Neuronal stem cell (in vitro differentiated cells): ENCODE measurements at regions not wholly inside any gene's neighbourhood (a gene's known extent, or its start where the extent isn't known, plus 50 kb on each side); places are given as distances from the start of the nearest gene placed in this dataset.

Experiments used
- DNase-seq: peaks from one replicate; pipeline ENCODE4 v3.0.0-alpha.2; 2013; ENCODE audit warnings: low spot score
- H2AFZ ChIP-seq: one replicate; pipeline ENCODE4 v1.6.1; 2013; ENCODE audit warnings: mild to moderate bottlenecking, low read length, inconsistent platforms
- H2AK5ac ChIP-seq: 2 replicates; pipeline ENCODE4 v1.6.1; 2013; ENCODE audit warnings: low read depth, mild to moderate bottlenecking, inconsistent platforms, low read length, moderate library complexity, mixed read lengths
- H2BK120ac ChIP-seq: 2 replicates; pipeline ENCODE4 v1.6.1; 2013; ENCODE audit warnings: low read depth, mild to moderate bottlenecking, inconsistent platforms, low read length, moderate library complexity, mixed read lengths
- H2BK12ac ChIP-seq: one replicate; pipeline ENCODE4 v1.6.1; 2013; ENCODE audit warnings: low read length, inconsistent platforms
- H2BK15ac ChIP-seq: 2 replicates; pipeline ENCODE4 v1.6.1; 2013; ENCODE audit warnings: mild to moderate bottlenecking, low read length, inconsistent platforms, mixed read lengths
- H2BK5ac ChIP-seq: one replicate; pipeline ENCODE4 v1.6.1; 2013; ENCODE audit warnings: inconsistent platforms, mild to moderate bottlenecking, low read length, moderate library complexity
- H3K14ac ChIP-seq: one replicate; pipeline ENCODE4 v1.6.1; 2013; ENCODE audit warnings: low read length, inconsistent platforms
- H3K18ac ChIP-seq: 2 replicates; pipeline ENCODE4 v1.6.1; 2013; ENCODE audit warnings: low read length, inconsistent platforms
- H3K23ac ChIP-seq: 2 replicates; pipeline ENCODE4 v1.6.1; 2013; ENCODE audit warnings: low read depth, mild to moderate bottlenecking, mixed read lengths, low read length, inconsistent platforms; ENCODE audit not compliant: poor library complexity
- H3K27ac ChIP-seq: replicated peaks from 3 replicates; pipeline ENCODE4 v1.5.1; 2013; ENCODE audit warnings: low read length, inconsistent platforms
- H3K27me3 ChIP-seq, 3 experiments: 2 replicates each; pipeline ENCODE4 v1.6.1; 2013; ENCODE audit warnings: low read length in 3 of 3, mild to moderate bottlenecking in 2 of 3, inconsistent platforms in 1 of 3, low read depth in 1 of 3, mixed read lengths in 1 of 3, moderate library complexity in 1 of 3; ENCODE audit not compliant: control insufficient read depth in 3 of 3, insufficient read depth in 3 of 3
- H3K36me3 ChIP-seq, 2 donors: replicated peaks in 1 of 2; 2 replicates each; pipeline ENCODE4 v1.6.1; 2013; ENCODE audit warnings: low read length in 2 of 2; ENCODE audit not compliant: control insufficient read depth in 2 of 2, insufficient read depth in 2 of 2
- H3K4ac ChIP-seq: 2 replicates; pipeline ENCODE4 v1.6.1; 2013; ENCODE audit warnings: inconsistent platforms, mild to moderate bottlenecking, low read length, moderate library complexity
- H3K4me1 ChIP-seq, 2 donors: 1 replicate in 1 of 2; 2 replicates in 1 of 2; pipeline ENCODE4 v1.6.1; 2013; ENCODE audit warnings: low read length in 2 of 2, low read depth in 1 of 2; ENCODE audit not compliant: control insufficient read depth in 2 of 2, insufficient read depth in 1 of 2
- H3K4me2 ChIP-seq: one replicate; pipeline ENCODE4 v1.6.1; 2013; ENCODE audit warnings: mild to moderate bottlenecking, low read length, inconsistent platforms; ENCODE audit not compliant: insufficient read depth, poor library complexity, severe bottlenecking
- H3K4me3 ChIP-seq, 2 donors: 2 replicates each; pipeline ENCODE4 v1.5.1; 2013; ENCODE audit warnings: low read length in 2 of 2, mild to moderate bottlenecking in 2 of 2, inconsistent platforms in 1 of 2, moderate library complexity in 1 of 2
- H3K79me1 ChIP-seq: one replicate; pipeline ENCODE4 v1.6.1; 2013; ENCODE audit warnings: low read depth, mild to moderate bottlenecking, inconsistent platforms, low read length, moderate library complexity
- H3K9ac ChIP-seq: one replicate; pipeline ENCODE4 v1.6.1; 2013; ENCODE audit warnings: mild to moderate bottlenecking, low read depth, low read length, inconsistent platforms; ENCODE audit not compliant: poor library complexity
- H3K9me3 ChIP-seq, 2 donors: replicated peaks in 1 of 2; 2 replicates each; pipeline versions ENCODE3 to v1.6.1; 2013; ENCODE audit warnings: low read length in 2 of 2, mild to moderate bottlenecking in 2 of 2, inconsistent platforms in 1 of 2, low read depth in 1 of 2, mixed read lengths in 1 of 2, moderate library complexity in 1 of 2; ENCODE audit not compliant: control insufficient read depth in 2 of 2, insufficient read depth in 1 of 2
- H4K8ac ChIP-seq: one replicate; pipeline ENCODE4 v1.6.1; 2013; ENCODE audit warnings: low read depth, mild to moderate bottlenecking, inconsistent platforms, low read length, moderate library complexity
- H4K91ac ChIP-seq: one replicate; pipeline ENCODE4 v1.6.1; 2013; ENCODE audit warnings: low read length, low read depth, mild to moderate bottlenecking, inconsistent platforms; ENCODE audit not compliant: poor library complexity
- WGBS, 2 donors: extraction: QIAGEN DNeasy Blood & Tissue Kit; methylation state at CpG; one replicate each; pipeline ENCODE4 v1.1.7; 2013; ENCODE audit warnings: missing lambda C conversion rate in 2 of 2, mixed read lengths in 1 of 2; ENCODE audit not compliant: insufficient read length in 2 of 2, insufficient replicate concordance in 1 of 2; ENCODE audit errors: extremely low coverage in 2 of 2; 5-methylcytosine and 5-hydroxymethylcytosine counted together

DNA sequence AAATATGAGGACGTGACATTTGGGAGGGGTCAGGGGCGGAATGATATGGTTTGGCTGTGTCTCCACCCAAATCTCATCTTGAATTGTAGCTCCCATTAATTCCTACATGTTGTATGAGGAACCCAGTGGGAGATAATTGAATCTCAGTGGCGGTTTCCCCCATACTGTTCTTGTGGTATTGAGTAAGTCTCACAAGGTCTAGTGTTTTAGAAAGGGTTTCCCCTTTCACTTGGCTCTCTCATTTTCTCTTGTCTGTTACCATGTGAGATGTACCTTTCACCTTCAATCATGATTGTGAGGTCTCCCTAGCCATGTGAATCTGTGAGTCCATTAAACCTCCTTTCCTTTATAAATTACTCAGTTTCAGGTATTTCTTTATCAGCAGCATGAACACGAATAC is 663.6 kb upstream of the CHRM3 start:
- DNase-seq: no peak
- no peak overlapping the region for H2BK120ac ChIP-seq
- H3K9ac ChIP-seq: no peak overlapping the region
- H3K27me3 ChIP-seq: no peaks in the 10 kb centered on the region
- H3K27ac ChIP-seq: no peak overlapping the region
- no peak overlapping the region for H3K4me3 ChIP-seq
- no peak overlapping the region for H3K23ac ChIP-seq
- no CpG with 5 or more reads among the region's 4 CpGs for WGBS, 2 donors
- H2AK5ac ChIP-seq: no peak overlapping the region
- no peaks in the 10 kb centered on the region for H3K36me3 ChIP-seq
- H3K18ac ChIP-seq: no peak overlapping the region
- H2BK5ac ChIP-seq: no peak overlapping the region
- H2BK15ac ChIP-seq: no peak overlapping the region
- no peaks in the 10 kb centered on the region for H3K4me1 ChIP-seq
- no peak overlapping the region for H4K8ac ChIP-seq
- no peak overlapping the region for H3K4ac ChIP-seq
- no peak overlapping the region for H2BK12ac ChIP-seq
- no peaks in the 10 kb centered on the region for H3K9me3 ChIP-seq
- H3K4me2 ChIP-seq: no peak overlapping the region
- no peaks in the 10 kb centered on the region for H3K79me1 ChIP-seq
- no peak overlapping the region for H4K91ac ChIP-seq
- no peak overlapping the region for H3K14ac ChIP-seq
- H2AFZ ChIP-seq: no peak overlapping the region

GRCh38 chr1:238710697-238711096 is 675.7 kb upstream of the CHRM3 start:
- Histone ChIP-seq H3K27me3 (no peaks in the 10 kb centered on the region), H3K79me1 (no peaks in the 10 kb centered on the region), H3K9ac (no peak overlapping the region), H3K9me3 (no peaks in the 10 kb centered on the region), H2BK15ac (no peak overlapping the region), H2BK5ac (no peak overlapping the region), H4K91ac (no peak overlapping the region), H3K36me3 (no peaks in the 10 kb centered on the region), H4K8ac (no peak overlapping the region), H3K4me3 (no peak overlapping the region), H3K23ac (no peak overlapping the region), H2BK12ac (no peak overlapping the region), H3K14ac (no peak overlapping the region), H3K27ac (no peak overlapping the region), H3K4ac (no peak overlapping the region), H3K4me1 (no peaks in the 10 kb centered on the region), H2AK5ac (no peak overlapping the region), H2AFZ (no peak overlapping the region), H3K4me2 (no peak overlapping the region), H3K18ac (no peak overlapping the region), H2BK120ac (no peak overlapping the region)
- no peak for DNase-seq
- no CpG with 5 or more reads among the region's 2 CpGs for WGBS, 2 donors

- Histone ChIP-seq H4K91ac (no peak overlapping the region), H3K9ac (no peak overlapping the region), H2BK120ac (no peak overlapping the region), H2BK15ac (no peak overlapping the region), H3K18ac (no peak overlapping the region), H3K4ac (no peak overlapping the region), H2BK5ac (no peak overlapping the region), H2AK5ac (no peak overlapping the region), H3K9me3 (no peaks in the 10 kb centered on the region), H3K23ac (no peak overlapping the region), H3K4me1 (no peaks in the 10 kb centered on the region), H3K79me1 (no peaks in the 10 kb centered on the region), H2AFZ (peak overlapping the region; percentile 33), H3K4me2 (no peak overlapping the region), H3K4me3 (no peak overlapping the region), H2BK12ac (no peak overlapping the region), H3K27ac (no peak overlapping the region), H4K8ac (no peak overlapping the region), H3K27me3 (no peaks in the 10 kb centered on the region), H3K14ac (no peak overlapping the region), H3K36me3 (no peaks in the 10 kb centered on the region)
- DNase-seq: no peak
- no CpG with 5 or more reads among the region's 5 CpGs for WGBS, 2 donors
Observed at GRCh38 chr1:238701024-238701423, 685.3 kb upstream of the CHRM3 start.

DNA sequence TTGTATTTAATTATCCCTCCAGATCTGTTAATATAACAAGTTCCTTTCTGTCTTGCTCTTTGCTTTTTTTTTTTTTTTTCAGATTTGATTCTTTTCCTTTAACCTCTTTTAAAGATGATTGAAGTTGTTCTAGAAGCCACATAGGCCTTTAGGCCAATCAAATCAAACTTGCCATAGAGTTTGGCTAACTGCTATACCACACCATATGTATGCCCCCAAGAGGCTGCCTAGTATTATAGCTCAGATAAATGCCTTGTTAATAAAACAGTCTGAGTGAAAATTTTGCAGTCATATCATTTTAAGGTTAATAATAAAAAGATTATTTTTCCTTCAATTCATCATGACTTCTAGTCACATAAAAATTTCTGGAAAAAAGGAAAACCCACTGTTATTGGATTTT is 696.0 kb upstream of the CHRM3 start:
- Histone ChIP-seq H3K4me3 (no peak overlapping the region), H2AFZ (no peak overlapping the region), H4K91ac (no peak overlapping the region), H3K4me2 (no peak overlapping the region), H3K27ac (no peak overlapping the region), H3K23ac (no peak overlapping the region), H2BK15ac (no peak overlapping the region), H4K8ac (no peak overlapping the region), H3K27me3 (no peaks in the 10 kb centered on the region), H3K18ac (no peak overlapping the region), H3K36me3 (no peaks in the 10 kb centered on the region), H3K14ac (no peak overlapping the region), H2BK12ac (no peak overlapping the region), H3K79me1 (no peaks in the 10 kb centered on the region), H3K4ac (no peak overlapping the region), H3K9me3 (no peaks in the 10 kb centered on the region), H3K4me1 (no peaks in the 10 kb centered on the region), H3K9ac (no peak overlapping the region), H2AK5ac (no peak overlapping the region), H2BK5ac (no peak overlapping the region), H2BK120ac (no peak overlapping the region)
- DNase-seq: no peak
